GM12891 (cell line): ENCODE measurements at regions not wholly inside any gene's neighbourhood (a gene's known extent, or its start where the extent isn't known, plus 50 kb on each side); places are given as distances from the start of the nearest gene placed in this dataset.

Experiments
- POLR2A ChIP-seq: IDR thresholded peaks from 2 replicates; pipeline ENCODE4 v1.6.1; 2011; ENCODE audit warnings: low read depth, low read length, control low read depth
- POLR2AphosphoS5 ChIP-seq: IDR thresholded peaks from 2 replicates; pipeline ENCODE4 v1.6.1; 2011; ENCODE audit warnings: low read depth, low read length, control low read depth
- POU2F2 ChIP-seq: IDR thresholded peaks from 2 replicates; pipeline ENCODE4 v1.6.1; 2011; ENCODE audit warnings: low read depth, mild to moderate bottlenecking, control low read depth, low read length, moderate library complexity
- SPI1 ChIP-seq: IDR thresholded peaks from 2 replicates; pipeline ENCODE4 v1.6.1; 2011; ENCODE audit warnings: low read depth, low read length, control low read depth
- TAF1 ChIP-seq: IDR thresholded peaks from 2 replicates; pipeline ENCODE4 v1.6.1; 2011; ENCODE audit warnings: low read depth, low read length, control low read depth

DNA sequence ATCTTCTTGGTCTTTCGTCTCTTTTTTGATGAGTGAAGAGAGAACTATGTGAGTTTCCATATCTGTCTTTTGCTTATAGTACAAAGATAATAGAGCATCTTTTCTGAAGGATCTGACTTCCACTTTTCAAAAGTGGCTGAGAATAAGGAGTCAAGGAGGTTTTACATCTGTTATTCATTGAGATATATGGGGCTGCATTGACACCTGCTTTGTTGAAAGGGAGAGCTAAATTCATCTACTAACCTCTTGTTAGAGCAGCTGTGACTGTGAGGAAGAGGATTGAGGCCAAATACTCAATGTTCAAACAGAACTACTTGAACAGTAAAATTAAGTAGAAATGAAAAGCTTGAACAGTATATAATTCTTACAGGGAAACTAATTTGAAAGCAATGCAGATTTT is 130.2 kb upstream of the ATP2B1 start:
- TF ChIP-seq POLR2AphosphoS5 (no peak), POLR2A (no peak), POU2F2 (no peak), SPI1 (no peak), TAF1 (no peak)
